HEK293T (cell line): ENCODE measurements at regions not wholly inside any gene's neighbourhood (a gene's known extent, or its start where the extent isn't known, plus 50 kb on each side); places are given as distances from the start of the nearest gene placed in this dataset.

Experiments
- ELF4 ChIP-seq: fragments of 450-650 bp; IDR thresholded peaks from 2 replicates; pipeline ENCODE4 v1.6.1; 2017; ENCODE audit warnings: antibody characterized with exemption
- L3MBTL2 ChIP-seq: fragments of 450-650 bp; conservative IDR thresholded peaks from 2 replicates; pipeline ENCODE4 v1.6.1; 2016; ENCODE audit warnings: mild to moderate bottlenecking
- SP1 ChIP-seq: fragments of 450-650 bp; IDR thresholded peaks from 2 replicates; pipeline ENCODE4 v1.6.1; 2017
- TARDBP ChIP-seq: fragments of 450-650 bp; IDR thresholded peaks from 2 replicates; pipeline ENCODE4 v1.6.1; 2016
- ZNF384 ChIP-seq: fragments of 450-650 bp; IDR thresholded peaks from 2 replicates; pipeline ENCODE4 v1.6.1; 2016

- TF ChIP-seq TARDBP (no peak), SP1 (no peak), L3MBTL2 (no peak), ELF4 (no peak), ZNF384 (no peak)
Measured at GRCh38 chr4:3683744-3684421, 82.3 kb upstream of the ADRA2C start.
